ENCODE measurements at regions not wholly inside any gene's neighbourhood (a gene's known extent, or its start where the extent isn't known, plus 50 kb on each side); places are given as distances from the start of the nearest gene placed in this dataset.
A peak's percentile ranks its signal among the peaks of the same experiment; 100 is the strongest.

GRCh38 chr7:114102131-114102530, 183.3 kb upstream of the PPP1R3A start:
- H3K27me3 Mint-ChIP-seq (ENCODE audit: low read depth), result peaks cover 7% of the 10 kb centered on the region
- no peaks in the 10 kb centered on the region for H3K9me3 Mint-ChIP-seq
- H3K36me3 Mint-ChIP-seq (ENCODE audit: low read depth), result no peaks in the 10 kb centered on the region
- no peaks in the 10 kb centered on the region for H3K4me1 Mint-ChIP-seq (ENCODE audit: low read depth)
- no peak overlapping the region for H3K27ac Mint-ChIP-seq
- H3K4me3 Mint-ChIP-seq, result no peak overlapping the region

DNA sequence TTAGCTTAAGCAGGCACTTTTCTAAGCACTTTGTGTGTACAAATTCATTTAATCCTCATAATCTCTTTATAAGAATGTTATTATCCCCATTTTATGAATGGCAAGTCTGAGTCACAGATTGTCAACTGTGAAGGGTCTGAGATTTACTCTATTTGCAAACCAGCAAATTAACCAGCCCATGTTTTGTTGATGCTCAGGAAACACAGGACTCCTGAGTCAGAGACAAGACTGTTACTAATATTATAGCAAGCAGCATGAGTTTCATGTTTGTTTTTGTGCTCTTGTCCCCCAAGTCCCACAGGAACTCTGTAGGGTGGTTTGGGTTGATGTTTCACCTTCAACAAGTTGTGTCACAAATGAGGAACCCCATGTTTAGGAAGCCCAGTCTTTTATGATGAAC, 182.0 kb upstream of the PPP1R3A start:
- Mint-ChIP-seq H3K27ac (no peak overlapping the region), H3K4me3 (no peak overlapping the region), H3K27me3 (ENCODE audit: low read depth) (peaks cover 7% of the 10 kb centered on the region), H3K36me3 (ENCODE audit: low read depth) (no peaks in the 10 kb centered on the region), H3K4me1 (ENCODE audit: low read depth) (no peaks in the 10 kb centered on the region), H3K9me3 (no peaks in the 10 kb centered on the region)

GRCh38 chr7:114099337-114099736, 180.5 kb upstream of the PPP1R3A start:
- Mint-ChIP-seq H3K4me1 (ENCODE audit: low read depth) (no peaks in the 10 kb centered on the region), H3K4me3 (no peak overlapping the region), H3K36me3 (ENCODE audit: low read depth) (no peaks in the 10 kb centered on the region), H3K9me3 (no peaks in the 10 kb centered on the region), H3K27ac (no peak overlapping the region), H3K27me3 (ENCODE audit: low read depth) (peaks cover 7% of the 10 kb centered on the region)

- Mint-ChIP-seq H3K9me3 (no peaks in the 10 kb centered on the region), H3K36me3 (ENCODE audit: low read depth) (no peaks in the 10 kb centered on the region), H3K4me3 (no peak overlapping the region), H3K27me3 (ENCODE audit: low read depth) (peaks cover 13% of the 10 kb centered on the region), H3K4me1 (ENCODE audit: low read depth) (no peaks in the 10 kb centered on the region), H3K27ac (no peak overlapping the region)
Measured at GRCh38 chr7:114095885-114096284, 177.1 kb upstream of the PPP1R3A start.

- Mint-ChIP-seq H3K4me3 (no peak overlapping the region), H3K4me1 (ENCODE audit: low read depth) (peaks cover 25% of the 10 kb centered on the region), H3K9me3 (no peaks in the 10 kb centered on the region), H3K36me3 (ENCODE audit: low read depth) (peaks cover 2% of the 10 kb centered on the region), H3K27ac (no peak overlapping the region), H3K27me3 (ENCODE audit: low read depth) (peaks cover 66% of the 10 kb centered on the region)
Measured at GRCh38 chr7:114088470-114088940, 169.7 kb upstream of the PPP1R3A start.

DNA sequence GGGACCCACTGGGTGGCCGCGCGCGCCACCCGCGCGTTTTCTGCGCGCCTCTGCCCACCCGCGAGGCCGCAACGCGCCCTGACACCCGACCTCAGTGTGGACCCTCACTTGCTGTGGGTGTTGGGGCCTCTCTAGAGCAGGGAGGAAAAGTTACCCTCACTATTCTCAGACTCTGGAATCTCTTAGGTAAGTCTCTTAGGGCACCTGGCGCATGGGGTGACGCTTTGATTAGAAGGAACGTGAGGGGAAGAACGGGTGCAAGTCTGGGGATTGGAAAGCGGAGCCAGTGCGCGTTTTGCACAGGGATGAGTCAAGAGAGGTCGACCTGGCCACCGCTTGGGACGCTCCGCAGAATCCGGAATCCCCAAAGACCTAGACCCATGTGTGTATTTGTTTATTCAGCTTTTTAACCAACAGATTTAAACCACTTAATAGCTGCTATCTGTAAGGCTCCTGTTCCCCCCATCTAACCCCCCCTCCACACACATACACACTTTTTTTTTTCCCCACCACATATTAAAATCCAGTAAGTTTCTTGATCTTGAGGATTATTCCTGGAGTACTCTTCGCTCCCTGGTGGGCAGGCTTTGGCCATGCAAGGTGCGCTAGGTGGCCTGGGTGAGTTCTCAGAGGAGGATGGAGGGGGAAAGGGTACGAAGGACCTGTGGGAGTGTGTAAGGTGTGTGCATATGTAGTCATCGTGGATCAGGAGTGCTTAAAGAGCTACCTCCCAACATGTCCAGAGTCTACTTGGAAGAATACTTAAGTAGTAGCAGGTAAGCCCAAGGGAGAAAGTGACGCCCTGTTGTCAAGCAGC, 169.1 kb upstream of the PPP1R3A start:
- H3K4me3 Mint-ChIP-seq, result no peak overlapping the region
- no peaks in the 10 kb centered on the region for H3K9me3 Mint-ChIP-seq
- H3K4me1 Mint-ChIP-seq (ENCODE audit: low read depth), result peaks cover 27% of the 10 kb centered on the region
- peaks cover 70% of the 10 kb centered on the region for H3K27me3 Mint-ChIP-seq (ENCODE audit: low read depth)
- H3K36me3 Mint-ChIP-seq (ENCODE audit: low read depth), result peaks cover 2% of the 10 kb centered on the region
- H3K27ac Mint-ChIP-seq, result peak overlapping the region; percentile 28

GRCh38 chr7:114086914-114087652, 168.3 kb upstream of the PPP1R3A start:
- Mint-ChIP-seq H3K36me3 (ENCODE audit: low read depth) (peaks cover 2% of the 10 kb centered on the region), H3K27me3 (ENCODE audit: low read depth) (peaks cover 75% of the 10 kb centered on the region), H3K4me1 (ENCODE audit: low read depth) (peaks cover 29% of the 10 kb centered on the region), H3K27ac (peak overlapping the region; percentile 18), H3K9me3 (no peaks in the 10 kb centered on the region), H3K4me3 (peak overlapping the region; percentile 75)

GRCh38 chr7:114086537-114086913, 167.7 kb upstream of the PPP1R3A start:
- Mint-ChIP-seq H3K4me1 (ENCODE audit: low read depth) (peaks cover 29% of the 10 kb centered on the region), H3K27ac (peak overlapping the region; percentile 18), H3K9me3 (no peaks in the 10 kb centered on the region), H3K36me3 (ENCODE audit: low read depth) (peaks cover 2% of the 10 kb centered on the region), H3K27me3 (ENCODE audit: low read depth) (peaks cover 80% of the 10 kb centered on the region), H3K4me3 (peak overlapping the region; percentile 75)

- Mint-ChIP-seq H3K4me3 (peak overlapping the region; percentile 85), H3K27ac (peak overlapping the region; percentile 41)
Measured at GRCh38 chr7:114085592-114086501, 167.0 kb upstream of the PPP1R3A start.

GRCh38 chr7:114085313-114085591, 166.4 kb upstream of the PPP1R3A start:
- peak overlapping the region; percentile 73 for H3K27ac Mint-ChIP-seq
- no peaks in the 10 kb centered on the region for H3K9me3 Mint-ChIP-seq
- H3K36me3 Mint-ChIP-seq (ENCODE audit: low read depth), result peaks cover 2% of the 10 kb centered on the region
- H3K27me3 Mint-ChIP-seq (ENCODE audit: low read depth), result peaks cover 89% of the 10 kb centered on the region
- H3K4me3 Mint-ChIP-seq, result peak overlapping the region; percentile 85
- peaks cover 29% of the 10 kb centered on the region for H3K4me1 Mint-ChIP-seq (ENCODE audit: low read depth)

More at GRCh38 chr7:114085592-114086501, 167.0 kb upstream of the PPP1R3A start:
- peaks cover 2% of the 10 kb centered on the region for H3K36me3 Mint-ChIP-seq (ENCODE audit: low read depth)
- H3K27me3 Mint-ChIP-seq (ENCODE audit: low read depth), result peaks cover 84% of the 10 kb centered on the region
- no peaks in the 10 kb centered on the region for H3K9me3 Mint-ChIP-seq
- H3K4me1 Mint-ChIP-seq (ENCODE audit: low read depth), result peaks cover 29% of the 10 kb centered on the region

GRCh38 chr7:114084472-114085312, 165.9 kb upstream of the PPP1R3A start:
- Mint-ChIP-seq H3K4me1 (ENCODE audit: low read depth) (peaks cover 29% of the 10 kb centered on the region), H3K9me3 (no peaks in the 10 kb centered on the region), H3K27ac (peak overlapping the region; percentile 73), H3K27me3 (ENCODE audit: low read depth) (peaks cover 90% of the 10 kb centered on the region), H3K4me3 (peak overlapping the region; percentile 85), H3K36me3 (ENCODE audit: low read depth) (peaks cover 2% of the 10 kb centered on the region)

- Mint-ChIP-seq H3K4me1 (ENCODE audit: low read depth) (peaks cover 29% of the 10 kb centered on the region), H3K9me3 (no peaks in the 10 kb centered on the region), H3K27ac (peak overlapping the region; percentile 18), H3K4me3 (peak overlapping the region; percentile 59), H3K27me3 (ENCODE audit: low read depth) (peaks cover 90% of the 10 kb centered on the region), H3K36me3 (ENCODE audit: low read depth) (peaks cover 2% of the 10 kb centered on the region)
Measured at GRCh38 chr7:114084002-114084471, 165.2 kb upstream of the PPP1R3A start.

DNA sequence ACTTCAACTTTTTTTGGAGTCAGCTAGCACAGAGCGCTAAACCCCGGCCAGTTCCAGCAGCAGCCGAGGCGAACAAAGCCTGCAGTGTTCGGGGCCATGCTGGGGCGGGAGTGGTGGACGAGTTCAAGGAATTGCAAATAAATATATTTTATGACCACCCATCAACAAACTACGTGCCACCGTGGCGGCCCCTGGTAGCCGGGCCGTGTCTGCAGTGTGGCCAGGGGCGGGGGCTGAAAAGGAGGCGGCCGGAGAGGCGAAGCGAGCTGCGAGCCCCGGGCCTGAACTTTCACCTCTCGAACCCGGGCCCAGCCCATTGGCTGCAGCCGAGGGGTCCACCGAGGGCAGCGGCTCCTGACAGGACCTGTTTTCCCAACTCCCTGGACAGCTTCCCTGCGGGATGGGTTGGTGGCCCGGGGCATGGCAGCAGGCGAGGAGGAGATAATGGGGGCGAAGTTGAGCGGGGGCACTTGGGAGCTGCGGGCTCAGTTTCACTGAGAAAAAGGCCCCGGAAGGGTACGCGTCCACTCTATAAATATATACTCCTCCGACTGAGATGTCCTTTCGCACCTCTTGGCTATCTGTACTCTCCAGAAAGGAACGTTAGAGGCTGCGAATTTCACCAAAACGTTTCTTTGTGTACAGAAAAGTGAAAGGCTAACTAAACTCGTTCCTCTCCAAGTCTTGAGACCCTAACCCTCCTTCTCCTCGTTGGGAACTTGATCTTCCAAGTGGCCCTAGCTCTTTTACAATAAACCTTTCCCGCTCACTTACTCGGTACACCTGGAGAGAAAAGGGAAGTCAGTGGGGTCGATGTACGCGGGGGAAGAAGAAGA, 164.6 kb upstream of the PPP1R3A start:
- no peak overlapping the region for H3K4me3 Mint-ChIP-seq
- peaks cover 2% of the 10 kb centered on the region for H3K36me3 Mint-ChIP-seq (ENCODE audit: low read depth)
- H3K27ac Mint-ChIP-seq, result no peak overlapping the region
- no peaks in the 10 kb centered on the region for H3K9me3 Mint-ChIP-seq
- peaks cover 85% of the 10 kb centered on the region for H3K27me3 Mint-ChIP-seq (ENCODE audit: low read depth)
- H3K4me1 Mint-ChIP-seq (ENCODE audit: low read depth), result peaks cover 29% of the 10 kb centered on the region
